Coronary artery (tissue), 2 donors: ENCODE measurements at regions not wholly inside any gene's neighbourhood (a gene's known extent, or its start where the extent isn't known, plus 50 kb on each side); places are given as distances from the start of the nearest gene placed in this dataset.

Experiments used
- DNase-seq: peaks from one replicate; pipeline ENCODE4 v3.0.0-alpha.2; 2017; ENCODE audit warnings: low spot score
- H3K27ac ChIP-seq, 2 donors: fragments of 200-600 bp; sonication (generic); one replicate each; pipeline ENCODE4 v1.5.1; 2016 to 2019
- H3K4me3 ChIP-seq: fragments of 200-600 bp; sonication (generic); 2 replicates; pipeline ENCODE4 v1.5.1; 2016; ENCODE audit warnings: mild to moderate bottlenecking, moderate library complexity
- CTCF ChIP-seq: fragments of 200-600 bp; sonication (generic); IDR thresholded peaks from one replicate; pipeline ENCODE4 v1.5.1; 2019; ENCODE audit warnings: antibody characterized with exemption

DNA sequence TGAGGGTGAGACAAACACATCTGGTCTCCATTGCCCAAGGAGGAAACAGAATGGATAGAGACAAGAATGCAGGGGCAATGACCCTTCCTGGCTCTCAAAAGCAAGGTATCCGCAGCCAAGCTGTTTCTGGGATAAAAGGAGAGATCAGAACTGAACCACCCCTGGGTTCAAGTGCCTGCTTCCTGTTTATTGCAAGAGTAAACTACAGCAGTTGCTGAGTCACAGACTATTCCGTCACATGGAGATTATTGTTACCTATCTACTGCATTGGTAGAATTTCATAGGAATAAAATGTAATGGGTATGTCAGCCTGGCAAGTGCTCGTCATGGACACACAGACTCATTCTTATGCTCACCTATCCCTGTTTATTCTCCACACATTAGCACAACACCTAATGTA is 821.6 kb downstream of the GRID1 start:
- no peak overlapping the region for H3K4me3 ChIP-seq
- no peak for DNase-seq
- no peak overlapping the region for H3K27ac ChIP-seq
- no peak for TF ChIP-seq CTCF

- no peak for TF ChIP-seq CTCF
- DNase-seq: no peak
- Histone ChIP-seq H3K4me3 (no peak overlapping the region), H3K27ac (no peak overlapping the region)
Observed at GRCh38 chr10:85545874-85546273, 820.7 kb downstream of the GRID1 start.

DNA sequence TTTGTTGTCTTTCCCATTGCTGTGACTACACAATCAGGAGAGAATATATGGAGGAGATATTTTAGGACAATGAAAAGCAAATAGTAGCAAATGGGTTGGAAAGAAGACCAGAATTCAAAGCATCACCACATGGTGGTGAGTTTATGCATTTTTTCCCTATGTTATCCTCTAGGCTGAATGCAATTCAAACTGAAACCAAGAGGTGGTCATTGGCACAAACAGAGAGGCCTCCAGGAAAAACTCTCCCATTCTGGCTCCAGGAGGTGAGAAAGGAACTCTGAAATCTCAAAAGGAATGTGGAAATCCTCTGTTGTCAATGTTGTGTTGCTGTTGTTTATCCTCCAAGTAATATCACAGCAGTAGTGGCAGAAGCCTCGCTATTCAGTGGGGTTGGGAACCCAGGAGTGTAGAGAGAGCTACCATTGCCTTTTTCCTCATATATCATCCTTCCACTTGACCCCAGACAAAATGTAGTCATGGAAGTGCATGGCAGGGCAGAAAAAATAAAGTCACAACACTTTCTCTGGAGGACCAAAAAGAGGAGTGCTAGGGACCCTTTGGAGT is 819.1 kb downstream of the GRID1 start:
- TF ChIP-seq CTCF: no peak
- no peak overlapping the region for H3K4me3 ChIP-seq
- no peak for DNase-seq
- H3K27ac ChIP-seq: no peak overlapping the region

GRCh38 chr10:85548034-85548433 is 818.6 kb downstream of the GRID1 start:
- Histone ChIP-seq H3K27ac (no peak overlapping the region), H3K4me3 (no peak overlapping the region)
- no peak for TF ChIP-seq CTCF
- DNase-seq: no peak
